HG02870 (cell line): ENCODE measurements at regions not wholly inside any gene's neighbourhood (a gene's known extent, or its start where the extent isn't known, plus 50 kb on each side); places are given as distances from the start of the nearest gene placed in this dataset.

Source experiments
- ATAC-seq: cut with Tn5 transposase; IDR thresholded peaks from one replicate; pipeline ENCODE4 v1.9.1; 2021; ENCODE audit warnings: mild to moderate bottlenecking, moderate library complexity; ENCODE audit not compliant: unreplicated experiment

DNA sequence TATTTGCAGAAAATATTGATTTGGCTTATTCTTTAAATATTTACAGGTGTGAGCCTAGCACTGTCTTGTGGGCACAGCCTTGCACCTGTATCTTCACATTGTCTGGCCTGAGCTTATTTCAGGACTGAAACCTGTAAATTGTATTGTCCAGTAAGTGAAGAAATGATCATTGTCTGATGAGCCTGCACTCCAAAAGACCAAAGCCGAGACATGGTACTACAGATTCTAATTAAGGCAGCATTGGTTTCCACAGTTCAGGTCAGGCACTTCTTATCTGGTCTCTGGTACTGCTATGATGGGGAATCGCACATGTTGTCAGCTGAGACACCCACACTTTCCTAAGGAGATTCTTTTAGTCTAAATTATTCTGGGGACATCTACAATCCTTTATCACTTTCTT is 479.0 kb downstream of the TDRD15 start:
- no peak for ATAC-seq

DNA sequence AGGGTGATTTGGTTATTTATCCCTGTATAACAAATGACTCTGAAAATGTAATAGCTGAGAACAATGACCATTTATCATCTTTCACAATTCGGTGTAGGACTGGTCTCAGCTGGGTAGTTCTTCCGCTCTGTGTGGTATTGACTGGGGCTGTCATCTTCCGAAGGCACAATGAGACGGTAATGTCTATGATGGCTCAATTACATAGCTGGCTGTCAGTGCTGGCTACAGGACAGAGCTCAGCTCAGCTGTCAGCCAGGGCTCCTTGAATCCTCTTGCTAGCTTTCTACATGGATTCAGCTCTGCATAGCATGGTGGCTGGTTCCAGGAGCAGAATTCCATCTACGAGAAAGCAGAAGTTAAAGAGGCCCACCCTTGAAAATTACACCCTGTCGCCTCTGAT is 483.8 kb downstream of the TDRD15 start:
- ATAC-seq: no peak

DNA sequence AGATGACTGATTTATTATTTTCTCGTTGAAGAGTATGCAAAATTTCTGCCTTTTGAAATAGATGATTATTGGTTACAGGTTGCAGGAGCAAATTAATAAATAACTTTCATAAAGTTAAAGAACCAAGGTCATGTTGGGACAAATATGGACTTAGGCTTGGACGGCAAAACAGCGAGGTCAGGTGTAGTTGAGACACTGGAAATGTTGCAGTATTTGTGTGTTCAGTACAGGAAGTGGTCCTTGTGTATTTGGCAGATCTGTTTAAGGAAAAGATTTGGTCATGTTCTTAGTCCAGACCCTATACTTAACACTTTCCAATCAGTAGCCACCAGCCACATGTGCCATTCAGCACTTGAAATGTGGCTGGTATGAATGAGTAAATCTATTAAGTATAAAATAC is 486.5 kb downstream of the TDRD15 start:
- ATAC-seq: no peak

DNA sequence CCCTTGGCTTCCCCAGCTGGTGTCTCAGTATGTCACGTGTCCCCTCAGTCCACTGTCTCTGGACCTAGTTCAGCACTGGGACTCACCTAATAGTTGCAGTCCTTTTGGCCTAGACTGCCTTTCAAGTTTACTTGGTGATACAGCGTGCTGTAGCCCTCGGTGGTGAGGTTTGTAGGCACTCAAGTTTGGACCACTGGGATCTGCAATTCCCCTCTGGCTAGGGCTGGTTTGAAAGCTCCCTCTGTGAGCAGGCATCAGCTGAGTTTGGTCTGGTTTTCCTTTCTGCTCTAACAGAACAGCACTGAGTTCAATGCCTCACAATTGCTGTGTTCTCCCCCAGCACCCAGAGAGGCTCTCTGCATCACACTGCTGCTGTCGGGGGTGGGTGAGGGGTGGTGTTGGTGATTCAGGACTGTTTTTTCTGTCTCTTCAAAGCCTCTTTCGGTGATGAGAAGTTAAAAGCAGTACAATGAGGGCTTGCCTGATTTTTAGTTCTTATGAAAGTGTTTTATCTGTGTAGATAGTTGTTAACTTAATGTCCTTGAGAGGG is 494.2 kb downstream of the TDRD15 start:
- no peak for ATAC-seq

DNA sequence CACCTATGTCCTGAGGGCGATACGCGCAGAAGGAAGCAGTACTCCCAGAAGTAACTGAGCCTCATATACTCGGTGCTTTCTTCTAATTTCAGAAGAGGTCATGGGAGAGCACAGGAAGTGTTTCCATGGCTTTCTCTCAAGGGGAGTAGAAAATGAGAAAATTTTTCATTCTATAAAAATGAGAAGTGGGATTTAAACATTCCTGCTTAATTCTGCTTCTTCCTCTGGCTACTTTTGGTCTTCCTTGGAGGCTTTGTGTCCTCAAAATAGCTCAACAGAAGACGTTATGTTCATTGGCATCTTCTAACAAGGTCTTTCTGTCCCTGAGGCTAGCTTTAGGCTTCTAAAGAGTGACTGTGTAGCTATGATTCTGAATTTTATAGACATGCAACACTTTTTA is 497.0 kb downstream of the TDRD15 start:
- ATAC-seq: no peak

DNA sequence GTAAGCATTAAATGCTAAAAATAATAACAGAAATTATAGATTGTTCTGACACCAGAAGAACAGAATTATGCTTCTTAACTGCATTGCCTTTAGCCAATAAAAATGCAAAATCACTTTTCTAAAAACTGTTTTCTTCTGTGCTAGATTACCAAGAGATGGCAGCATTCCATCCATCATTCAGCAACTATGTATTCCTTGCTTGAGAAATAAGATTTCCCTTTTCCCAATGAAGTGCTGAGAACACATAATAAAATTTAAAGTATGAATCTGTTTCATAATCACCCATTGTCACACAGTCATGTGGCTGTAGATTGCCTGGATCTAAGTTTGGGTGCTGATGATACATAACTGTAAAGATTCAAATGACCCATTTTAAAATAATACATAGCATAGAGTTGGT is 504.2 kb downstream of the TDRD15 start:
- ATAC-seq: no peak

DNA sequence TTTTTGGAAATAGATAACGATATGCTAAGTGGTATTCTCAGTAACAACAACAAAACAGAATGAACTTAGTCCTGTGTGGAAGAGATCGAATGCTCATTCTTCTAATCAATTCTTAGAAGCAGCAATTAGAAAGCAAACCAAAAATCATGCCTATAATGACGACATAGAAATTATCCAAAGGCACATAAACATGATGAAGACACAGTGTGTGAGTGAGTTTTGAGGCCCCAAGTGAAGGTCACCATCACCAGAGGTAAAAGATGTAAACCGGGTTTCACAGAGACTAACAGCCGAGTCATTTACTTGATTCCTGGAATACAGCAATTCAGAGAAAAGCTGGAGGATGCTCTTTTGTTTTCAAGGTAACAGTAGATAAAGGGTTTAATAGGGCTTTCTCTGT is 509.2 kb downstream of the TDRD15 start:
- ATAC-seq: no peak

DNA sequence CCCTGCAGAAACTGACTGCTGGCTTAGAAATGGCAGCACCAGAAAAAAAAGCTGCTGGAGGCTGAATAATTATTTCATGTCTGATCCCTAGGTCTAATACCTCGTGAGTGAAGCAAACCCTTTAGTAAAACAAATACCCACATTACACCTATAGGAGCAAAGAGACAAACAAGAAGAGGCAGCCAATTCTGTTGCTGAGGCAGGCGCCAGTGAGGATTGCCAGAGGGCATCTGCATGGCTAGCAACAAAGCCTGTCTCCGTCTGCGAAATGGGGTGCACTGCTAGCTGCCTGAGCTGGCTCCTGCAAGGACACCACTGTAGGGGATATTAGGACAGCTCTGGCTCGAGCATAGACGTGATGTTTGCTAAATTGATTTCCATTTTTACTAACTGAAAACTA is 509.7 kb downstream of the TDRD15 start:
- no peak for ATAC-seq

DNA sequence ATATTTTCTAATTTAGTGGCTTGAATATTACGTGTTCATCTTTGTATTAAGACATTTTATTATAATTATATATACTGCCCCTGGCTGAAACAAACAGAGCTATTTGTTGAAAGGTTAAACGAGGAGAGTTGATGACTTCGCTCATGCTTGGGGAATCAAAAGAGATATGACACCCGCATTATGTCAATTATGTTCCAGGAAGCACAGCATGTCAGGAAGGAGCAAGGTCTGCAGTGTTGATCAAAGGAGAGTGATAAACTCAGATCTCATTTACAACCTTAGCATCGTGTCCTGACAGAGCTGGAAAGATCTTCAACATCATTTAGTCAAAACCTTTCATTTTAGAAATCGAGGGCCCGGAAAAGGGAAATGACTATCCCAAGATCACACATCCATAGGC is 510.1 kb downstream of the TDRD15 start:
- no peak for ATAC-seq

DNA sequence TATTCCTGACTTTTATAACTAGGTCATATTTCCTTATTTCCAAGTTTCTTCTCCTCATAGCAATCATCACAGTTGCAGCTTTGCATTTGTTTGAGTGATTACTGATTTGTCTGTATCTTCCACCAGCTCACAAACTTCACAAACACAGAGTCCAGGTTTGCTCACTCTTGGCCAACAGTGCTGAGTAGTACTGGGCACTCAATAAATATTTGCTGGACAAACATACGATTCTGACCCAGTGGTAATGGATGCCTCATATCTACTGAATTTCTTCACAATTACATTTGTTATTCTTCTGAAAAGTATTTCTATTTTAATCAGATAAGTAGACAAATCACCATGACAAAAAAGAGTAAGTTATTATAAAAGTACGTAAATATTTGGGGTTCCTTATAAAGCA is 516.3 kb downstream of the TDRD15 start:
- ATAC-seq: no peak

DNA sequence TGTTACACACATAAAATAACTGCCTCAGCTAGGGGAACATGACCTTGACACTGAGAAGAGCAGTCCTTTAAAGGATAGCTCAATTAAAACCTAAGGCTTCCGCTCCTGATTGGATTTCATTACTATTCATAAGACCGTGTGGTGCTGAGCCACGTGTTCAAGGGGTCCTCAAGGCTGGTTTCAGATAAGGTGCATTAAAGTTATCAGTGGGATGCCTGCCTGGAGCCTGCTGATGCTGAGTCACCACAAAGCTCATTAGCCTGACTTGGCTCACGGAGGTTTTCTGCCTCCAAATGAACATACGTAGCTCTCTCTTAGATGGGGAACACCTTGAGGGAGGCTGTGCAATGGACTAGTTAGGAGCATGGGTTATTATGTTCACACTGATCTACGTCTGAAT is 518.9 kb downstream of the TDRD15 start:
- no peak for ATAC-seq

DNA sequence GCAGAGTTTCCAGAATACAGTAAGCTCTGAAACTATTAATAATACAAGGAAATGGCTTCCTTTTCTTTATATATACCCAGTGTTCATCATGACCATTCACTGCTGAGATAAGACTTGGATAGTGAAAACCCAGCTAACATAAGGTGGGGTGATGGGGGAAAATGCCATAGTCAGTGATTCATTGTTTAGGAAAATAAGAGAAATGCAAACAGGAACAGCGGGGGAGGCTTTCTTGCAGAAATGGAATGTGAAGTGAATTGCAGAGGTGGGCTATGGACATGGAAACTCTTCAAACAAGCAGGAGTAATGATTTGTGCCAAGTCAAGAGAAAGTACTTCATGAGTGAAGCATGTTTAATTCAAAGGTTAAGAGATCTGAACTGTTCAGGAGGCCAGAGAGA is 519.4 kb downstream of the TDRD15 start:
- ATAC-seq: no peak

DNA sequence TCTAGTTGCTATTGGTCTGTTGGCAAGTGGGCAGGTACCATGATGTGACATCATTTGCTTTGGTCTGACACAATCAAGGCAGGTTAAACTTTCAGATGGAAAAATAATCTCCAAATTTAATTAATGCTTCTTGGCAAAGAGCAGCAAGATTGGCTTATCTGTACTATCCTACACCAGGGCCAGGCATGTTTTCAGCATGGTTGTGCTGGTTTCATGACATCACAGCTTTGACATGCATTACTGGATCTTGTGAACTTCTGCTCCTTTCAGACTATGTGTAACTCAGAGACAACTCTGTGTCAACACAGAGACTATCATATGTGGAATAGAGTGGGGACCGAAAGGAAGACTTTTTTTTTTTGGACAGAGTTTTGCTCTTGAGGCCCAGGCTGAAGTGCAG is 520.5 kb downstream of the TDRD15 start:
- no peak for ATAC-seq

DNA sequence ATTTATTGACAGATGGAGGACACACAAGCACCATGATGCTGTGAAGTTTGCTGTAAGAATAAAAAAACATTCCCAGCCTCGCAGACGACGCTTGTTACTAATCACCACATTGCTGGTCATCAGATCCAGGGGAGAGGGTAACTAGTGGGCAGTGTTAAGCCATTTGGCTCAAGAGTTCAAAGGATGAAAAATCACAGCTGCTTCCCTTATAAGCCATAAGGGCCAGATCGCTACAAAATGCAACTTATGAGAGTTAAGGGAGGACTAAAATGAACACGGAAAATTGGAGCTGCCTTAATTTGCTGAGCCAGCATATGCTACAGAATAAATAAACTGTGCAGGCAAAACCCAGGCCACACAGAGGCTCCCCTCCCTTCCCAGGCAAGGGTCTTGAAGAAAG is 522.6 kb downstream of the TDRD15 start:
- no peak for ATAC-seq

DNA sequence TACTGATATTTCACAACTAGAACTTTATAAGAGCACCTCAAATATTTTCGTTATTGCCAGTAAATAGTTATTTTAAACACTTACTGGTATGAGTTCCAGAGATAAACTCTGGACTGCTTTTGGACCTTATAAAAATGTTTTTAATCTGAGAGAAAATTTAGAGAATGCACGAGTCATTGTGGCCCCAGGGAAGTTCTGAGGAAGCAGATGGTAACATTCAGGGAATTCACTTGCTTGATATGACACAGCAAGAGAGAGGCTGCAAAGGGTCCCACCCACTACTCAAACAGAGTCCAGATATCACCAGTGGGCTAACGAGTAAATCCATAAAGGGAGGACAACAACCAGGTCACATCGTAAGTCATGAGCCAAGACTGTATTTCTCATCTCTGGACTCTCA is 526.8 kb downstream of the TDRD15 start:
- no peak for ATAC-seq

DNA sequence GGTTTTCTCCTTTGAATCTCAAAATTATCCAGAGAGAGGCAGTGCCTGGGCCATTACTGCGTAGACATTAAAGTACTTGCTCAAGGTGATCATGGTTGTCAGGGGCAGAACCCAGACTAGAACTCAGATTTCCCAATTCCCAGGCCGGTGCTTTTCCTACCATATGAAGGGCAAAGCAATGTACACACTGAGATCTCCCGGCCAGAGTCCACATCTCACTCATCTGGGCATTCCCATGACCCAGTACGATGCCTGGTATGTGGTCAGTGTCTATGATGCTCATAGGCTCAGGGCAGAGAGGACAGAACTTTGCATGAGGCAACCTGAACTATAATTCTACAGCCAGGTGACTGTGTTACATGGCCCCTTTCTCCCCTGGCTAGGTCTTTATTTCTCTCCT is 531.4 kb downstream of the TDRD15 start:
- no peak for ATAC-seq

DNA sequence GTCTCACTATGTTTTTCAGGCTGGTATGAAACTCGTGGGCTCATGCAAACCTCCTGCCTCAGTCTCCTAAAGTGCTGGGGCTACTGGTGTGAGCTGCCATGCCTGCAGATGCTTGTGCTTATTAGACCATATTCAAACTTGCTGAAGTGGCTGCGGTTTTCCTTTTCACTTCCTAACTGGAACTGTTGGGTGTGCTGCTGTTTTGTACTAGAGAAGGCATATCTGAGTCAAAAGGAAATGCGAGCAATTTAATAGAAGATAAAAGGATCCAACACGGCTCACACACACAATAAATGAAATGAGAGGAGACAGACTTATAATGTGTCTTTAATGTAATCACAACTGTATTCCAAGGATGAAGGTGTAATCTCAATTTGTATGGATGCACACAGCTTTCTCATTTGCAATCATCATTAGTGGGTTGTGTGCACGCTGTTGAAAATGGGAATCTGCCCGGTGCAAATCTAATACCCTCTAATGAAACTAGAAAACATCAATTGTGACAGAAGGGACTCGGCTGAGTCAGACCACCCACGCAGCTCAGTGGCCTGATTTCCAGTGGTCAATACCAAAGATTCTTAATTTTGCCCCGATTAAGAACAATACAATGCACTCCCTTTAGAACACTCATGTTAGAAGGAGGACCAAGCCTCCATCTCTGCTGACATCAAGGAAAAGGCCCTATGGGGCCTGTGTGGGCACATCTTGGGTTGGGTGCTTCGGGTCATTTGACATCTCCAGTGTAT is 532.7 kb downstream of the TDRD15 start:
- no peak for ATAC-seq

DNA sequence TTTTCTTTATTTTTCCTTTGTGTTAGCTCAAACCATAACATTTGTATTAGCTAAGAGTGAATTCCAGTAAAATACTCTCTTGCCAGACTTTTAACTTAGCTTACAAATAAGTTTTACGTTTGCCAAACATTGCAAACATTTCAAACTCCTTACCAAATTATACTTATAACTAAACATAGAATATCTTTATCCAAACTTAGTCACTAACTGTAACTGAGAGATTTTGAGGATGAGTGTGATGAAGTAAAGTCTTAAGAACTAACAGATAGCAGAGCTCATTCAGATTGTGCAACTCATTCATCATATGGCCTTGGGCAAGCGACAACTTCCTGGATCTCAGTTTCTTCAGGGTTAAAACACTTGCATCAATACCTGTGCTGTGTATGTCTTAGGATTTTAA is 533.7 kb downstream of the TDRD15 start:
- no peak for ATAC-seq

DNA sequence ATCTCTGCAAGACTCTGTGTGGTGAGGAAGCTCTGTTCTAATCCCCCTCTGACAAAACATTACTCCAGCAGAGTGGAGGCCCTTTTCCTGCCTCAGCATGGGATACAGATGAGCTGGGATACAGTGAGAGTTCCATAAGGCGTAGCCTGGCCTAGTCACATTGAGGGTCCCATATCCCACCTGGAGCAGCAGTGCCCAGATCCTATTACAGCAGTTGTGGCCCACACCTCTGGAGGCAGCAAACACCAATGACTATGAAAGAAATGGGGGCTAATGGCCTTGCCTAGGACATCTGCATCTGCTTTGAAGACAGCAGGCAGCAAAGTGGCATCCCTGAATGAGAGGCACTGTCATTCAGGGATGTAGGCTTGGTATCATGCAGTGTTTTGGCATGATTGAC is 534.5 kb downstream of the TDRD15 start:
- no peak for ATAC-seq

DNA sequence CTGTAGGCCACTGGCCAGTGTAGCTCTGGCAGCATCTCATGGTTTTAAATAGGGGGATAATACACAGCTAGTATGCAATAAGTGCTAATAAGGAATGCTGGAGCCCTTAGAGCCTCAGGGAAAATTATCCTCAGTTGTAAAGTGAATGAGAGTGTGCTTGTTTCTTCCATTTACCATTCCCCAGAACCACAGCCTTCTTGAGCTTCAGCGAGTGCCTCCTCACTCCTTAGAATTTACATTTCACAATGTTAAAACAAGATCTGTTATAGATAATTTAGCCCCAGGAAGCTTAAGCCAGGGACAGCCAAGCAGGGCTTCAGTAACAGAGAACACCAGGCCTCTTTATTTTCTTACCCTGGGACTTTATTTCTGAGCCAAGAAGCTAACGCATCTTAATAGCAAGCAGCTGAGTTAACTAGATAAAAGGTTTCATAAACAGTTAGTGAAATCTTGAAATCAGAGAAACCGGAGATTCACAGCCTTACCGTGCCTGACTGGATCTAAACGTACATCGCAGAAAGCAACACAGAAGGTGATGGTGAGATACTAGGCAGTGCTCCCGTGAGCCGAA is 535.2 kb downstream of the TDRD15 start:
- no peak for ATAC-seq

DNA sequence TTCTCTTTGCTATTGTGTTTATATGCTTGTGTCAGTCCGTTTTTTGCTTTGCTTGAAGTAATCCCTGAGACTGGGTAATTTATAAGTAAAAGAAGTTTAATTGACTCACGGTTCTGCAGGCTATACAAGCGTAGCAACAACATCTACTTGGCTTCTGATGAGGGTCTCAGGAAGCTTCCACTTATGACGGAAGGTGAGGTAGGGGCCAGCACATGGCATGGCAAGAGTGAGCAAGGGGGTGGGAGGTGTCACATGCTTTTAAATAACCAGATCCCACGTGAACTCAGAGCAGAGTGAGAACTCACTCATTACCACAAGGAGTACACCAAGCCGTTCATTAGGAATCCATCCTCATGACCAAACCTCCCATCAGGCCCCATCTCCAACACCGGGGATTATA is 540.3 kb downstream of the TDRD15 start:
- ATAC-seq: no peak

DNA sequence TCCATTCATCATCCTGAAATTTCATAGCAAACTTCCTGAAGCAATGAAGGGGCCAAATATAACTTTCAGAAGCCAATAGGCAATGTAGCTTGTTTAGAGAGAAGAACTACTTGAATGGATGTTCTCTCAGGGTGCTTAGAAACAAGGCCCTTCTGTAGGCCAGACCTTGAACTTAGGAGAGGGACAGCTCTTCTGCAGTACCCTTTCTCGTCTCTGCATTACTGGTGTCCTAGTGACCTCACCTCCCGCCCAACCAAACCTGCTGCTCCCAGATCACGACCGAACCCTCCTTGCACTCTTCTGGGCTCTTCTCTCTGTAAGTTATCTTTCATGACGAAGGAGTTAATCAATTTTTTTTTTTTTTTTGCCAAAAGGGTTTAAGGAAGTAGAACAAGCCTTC is 543.9 kb downstream of the TDRD15 start:
- no peak for ATAC-seq
